ENCODE measurements at regions not wholly inside any gene's neighbourhood (a gene's known extent, or its start where the extent isn't known, plus 50 kb on each side); places are given as distances from the start of the nearest gene placed in this dataset.

GRCh38 chr7:106770191-106770590 is 94.9 kb upstream of the PIK3CG start:
- peaks cover 3% of the 10 kb centered on the region for H3K27me3 Mint-ChIP-seq
- H4K20me1 ChIP-seq (ENCODE audit: control insufficient read depth, insufficient read depth, low read length, poor library complexity, severe bottlenecking), result no peaks in the 10 kb centered on the region
- TF ChIP-seq CTCF (IDR thresholded peaks at IDR 0.05) (no peak), EZH2 (IDR thresholded peaks at IDR 0.05; ENCODE audit: borderline replicate concordance, insufficient read depth, low read depth, low read length, poor library complexity, severe bottlenecking) (no peak)
- DNase-seq (no peak), ATAC-seq (ENCODE audit: low read depth) (no peak)
- H3K9me3 Mint-ChIP-seq (ENCODE audit: insufficient read depth), result no peaks in the 10 kb centered on the region
- no peak overlapping the region for H3K4me2 ChIP-seq (replicated peaks; ENCODE audit: low read depth, low read length, poor library complexity, severe bottlenecking)
- WGBS (ENCODE audit: insufficient coverage), result no CpG with 5 or more reads among the region's 2 CpGs
- intact Hi-C loops (cut with micrococcal nuclease), result no loop called here
- H3K27ac ChIP-seq (ENCODE audit: low read length in 2 of 2), result no peak overlapping the region
- H3K4me3 Mint-ChIP-seq, result no peak overlapping the region
- H3K4me1 Mint-ChIP-seq, result peaks cover 19% of the 10 kb centered on the region
- H3K36me3 ChIP-seq (replicated peaks in 1 of 2; ENCODE audit: control extremely low read depth in 1 of 2, control insufficient read depth in 1 of 2, extremely low read depth in 1 of 2, insufficient read depth in 2 of 2, low read length in 1 of 2), result no peaks in the 10 kb centered on the region
- H2AFZ ChIP-seq (ENCODE audit: insufficient read depth, low read depth, low read length, poor library complexity, severe bottlenecking), result no peak overlapping the region
- CTCF ChIA-PET, result no interaction called here
- H3K27me3 ChIP-seq (replicated peaks in 1 of 4; ENCODE audit: control extremely low read depth in 1 of 4, control insufficient read depth in 3 of 4, insufficient read depth in 4 of 4, low read length in 3 of 4), result no peaks in the 10 kb centered on the region
- no peak overlapping the region for H3K27ac Mint-ChIP-seq
- H3K9ac ChIP-seq (ENCODE audit: low read length), result no peak overlapping the region
- POLR2A ChIA-PET, result no interaction called here
- peaks cover 19% of the 10 kb centered on the region in 2 donors for H3K4me1 ChIP-seq (ENCODE audit: control insufficient read depth in 2 of 2, insufficient read depth in 2 of 2, low read length in 2 of 2)
- H3K9me3 ChIP-seq (ENCODE audit: control extremely low read depth in 1 of 3, control insufficient read depth in 2 of 3, insufficient read depth in 1 of 3, low read length in 2 of 3), result no peaks in the 10 kb centered on the region
- H3K4me3 ChIP-seq (ENCODE audit: control extremely low read depth in 1 of 5, extremely low read depth in 1 of 5, insufficient read depth in 1 of 5, low read depth in 2 of 5, low read length in 4 of 5), result no peak overlapping the region
- no peaks in the 10 kb centered on the region for H3K79me2 ChIP-seq (ENCODE audit: control insufficient read depth, insufficient read depth, low read length)

GRCh38 chr7:106772655-106773108 is 92.4 kb upstream of the PIK3CG start:
- H2AFZ ChIP-seq (ENCODE audit: insufficient read depth, low read depth, low read length, poor library complexity, severe bottlenecking), result no peak overlapping the region
- Mint-ChIP-seq H3K27me3 (peaks cover 3% of the 10 kb centered on the region), H3K4me3 (no peak overlapping the region), H3K9me3 (ENCODE audit: insufficient read depth) (no peaks in the 10 kb centered on the region), H3K4me1 (peaks cover 12% of the 10 kb centered on the region), H3K27ac (no peak overlapping the region)
- no peak overlapping the region for H3K4me3 ChIP-seq (ENCODE audit: control extremely low read depth in 1 of 5, extremely low read depth in 1 of 5, insufficient read depth in 1 of 5, low read depth in 2 of 5, low read length in 4 of 5)
- no peak overlapping the region for H3K9ac ChIP-seq (ENCODE audit: low read length)
- ChIA-PET POLR2A (no interaction called here), CTCF (no interaction called here)
- H3K4me1 ChIP-seq (ENCODE audit: control insufficient read depth in 2 of 2, insufficient read depth in 2 of 2, low read length in 2 of 2), result peaks cover 11% of the 10 kb centered on the region in 2 donors
- no peaks in the 10 kb centered on the region for H3K36me3 ChIP-seq (replicated peaks in 1 of 2; ENCODE audit: control extremely low read depth in 1 of 2, control insufficient read depth in 1 of 2, extremely low read depth in 1 of 2, insufficient read depth in 2 of 2, low read length in 1 of 2)
- no CpG with 5 or more reads among the region's 3 CpGs for WGBS (ENCODE audit: insufficient coverage)
- intact Hi-C loops (cut with micrococcal nuclease), result no loop called here
- H3K27me3 ChIP-seq (replicated peaks in 1 of 4; ENCODE audit: control extremely low read depth in 1 of 4, control insufficient read depth in 3 of 4, insufficient read depth in 4 of 4, low read length in 3 of 4), result no peaks in the 10 kb centered on the region
- ATAC-seq (ENCODE audit: low read depth), result no peak
- H3K27ac ChIP-seq (ENCODE audit: low read length in 2 of 2), result no peak overlapping the region
- no peak for DNase-seq
- no peak overlapping the region for H3K4me2 ChIP-seq (replicated peaks; ENCODE audit: low read depth, low read length, poor library complexity, severe bottlenecking)
- no peaks in the 10 kb centered on the region for H4K20me1 ChIP-seq (ENCODE audit: control insufficient read depth, insufficient read depth, low read length, poor library complexity, severe bottlenecking)
- H3K9me3 ChIP-seq (ENCODE audit: control extremely low read depth in 1 of 3, control insufficient read depth in 2 of 3, insufficient read depth in 1 of 3, low read length in 2 of 3), result no peaks in the 10 kb centered on the region
- no peaks in the 10 kb centered on the region for H3K79me2 ChIP-seq (ENCODE audit: control insufficient read depth, insufficient read depth, low read length)
- no peak for TF ChIP-seq EZH2 (IDR thresholded peaks at IDR 0.05; ENCODE audit: borderline replicate concordance, insufficient read depth, low read depth, low read length, poor library complexity, severe bottlenecking)
